ENCODE measurements at regions not wholly inside any gene's neighbourhood (a gene's known extent, or its start where the extent isn't known, plus 50 kb on each side); places are given as distances from the start of the nearest gene placed in this dataset.
A peak's percentile ranks its signal among the peaks of the same experiment; 100 is the strongest.

DNA sequence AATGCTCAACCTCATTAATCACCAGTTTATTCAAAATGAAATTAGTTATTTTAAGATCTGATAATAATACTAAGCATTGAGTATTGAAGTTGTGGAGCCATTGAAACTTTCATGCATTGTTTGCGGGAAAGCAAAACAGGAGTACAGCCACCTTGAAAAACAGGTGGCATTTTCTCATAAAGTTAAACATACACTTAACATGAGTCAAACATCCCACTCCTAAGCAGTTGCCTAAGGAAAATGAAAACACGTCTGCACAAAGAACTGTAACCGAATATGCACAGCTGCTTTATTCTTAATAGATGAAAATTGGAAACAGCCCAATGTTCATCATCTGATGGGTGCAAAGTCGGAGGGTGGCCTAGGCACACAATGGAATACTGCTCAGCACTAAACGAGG, 177.3 kb downstream of the IRX2 start:
- no peak overlapping the region for H3K27ac Mint-ChIP-seq
- Histone ChIP-seq H3K4me2 (no peak overlapping the region), H2AFZ (replicated peaks) (no peak overlapping the region), H3K4me3 (no peak overlapping the region), H3K36me3 (no peaks in the 10 kb centered on the region), H3K9ac (no peak overlapping the region), H3K27ac (no peak overlapping the region), H3K27me3 (no peaks in the 10 kb centered on the region), H3K79me2 (ENCODE audit: low read depth) (no peaks in the 10 kb centered on the region), H3F3A (ENCODE audit: low read depth) (no peaks in the 10 kb centered on the region), H4K20me1 (ENCODE audit: low read depth) (no peaks in the 10 kb centered on the region), H3K9me3 (ENCODE audit: low read depth) (no peaks in the 10 kb centered on the region), H3K4me1 (peaks cover 13% of the 10 kb centered on the region)
- H3K27me3 Mint-ChIP-seq (ENCODE audit: insufficient read depth, low read depth), result peaks cover 16% of the 10 kb centered on the region
- H3K9me3 Mint-ChIP-seq, result peaks cover 6% of the 10 kb centered on the region
- TF ChIP-seq EZH2 (IDR thresholded peaks at IDR 0.05) (no peak), EZH2phosphoT487 (IDR thresholded peaks at IDR 0.05) (no peak)
- TF ChIP-seq, protein P1, sequence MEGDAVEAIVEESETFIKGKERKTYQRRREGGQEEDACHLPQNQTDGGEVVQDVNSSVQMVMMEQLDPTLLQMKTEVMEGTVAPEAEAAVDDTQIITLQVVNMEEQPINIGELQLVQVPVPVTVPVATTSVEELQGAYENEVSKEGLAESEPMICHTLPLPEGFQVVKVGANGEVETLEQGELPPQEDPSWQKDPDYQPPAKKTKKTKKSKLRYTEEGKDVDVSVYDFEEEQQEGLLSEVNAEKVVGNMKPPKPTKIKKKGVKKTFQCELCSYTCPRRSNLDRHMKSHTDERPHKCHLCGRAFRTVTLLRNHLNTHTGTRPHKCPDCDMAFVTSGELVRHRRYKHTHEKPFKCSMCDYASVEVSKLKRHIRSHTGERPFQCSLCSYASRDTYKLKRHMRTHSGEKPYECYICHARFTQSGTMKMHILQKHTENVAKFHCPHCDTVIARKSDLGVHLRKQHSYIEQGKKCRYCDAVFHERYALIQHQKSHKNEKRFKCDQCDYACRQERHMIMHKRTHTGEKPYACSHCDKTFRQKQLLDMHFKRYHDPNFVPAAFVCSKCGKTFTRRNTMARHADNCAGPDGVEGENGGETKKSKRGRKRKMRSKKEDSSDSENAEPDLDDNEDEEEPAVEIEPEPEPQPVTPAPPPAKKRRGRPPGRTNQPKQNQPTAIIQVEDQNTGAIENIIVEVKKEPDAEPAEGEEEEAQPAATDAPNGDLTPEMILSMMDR (IDR thresholded peaks at IDR 0.05), result no peak
- no peaks in the 10 kb centered on the region for H3K36me3 Mint-ChIP-seq
- no peak for DNase-seq (ENCODE audit: low spot score)
- H3K4me3 Mint-ChIP-seq, result no peak overlapping the region
- H3K4me1 Mint-ChIP-seq, result peaks cover 41% of the 10 kb centered on the region

- Histone ChIP-seq H3K9me3 (ENCODE audit: low read depth) (no peaks in the 10 kb centered on the region), H3K79me2 (ENCODE audit: low read depth) (no peaks in the 10 kb centered on the region), H2AFZ (replicated peaks) (no peak overlapping the region), H3K4me3 (no peak overlapping the region), H4K20me1 (ENCODE audit: low read depth) (no peaks in the 10 kb centered on the region), H3K4me2 (peak overlapping the region; percentile 13), H3F3A (ENCODE audit: low read depth) (no peaks in the 10 kb centered on the region), H3K4me1 (peaks cover 11% of the 10 kb centered on the region), H3K36me3 (no peaks in the 10 kb centered on the region), H3K27me3 (no peaks in the 10 kb centered on the region), H3K9ac (no peak overlapping the region), H3K27ac (no peak overlapping the region)
- TF ChIP-seq, protein P1 (IDR thresholded peaks at IDR 0.05), result no peak
- TF ChIP-seq EZH2phosphoT487 (IDR thresholded peaks at IDR 0.05) (no peak), EZH2 (IDR thresholded peaks at IDR 0.05) (no peak)
- H3K4me1 Mint-ChIP-seq, result peaks cover 38% of the 10 kb centered on the region
- H3K27me3 Mint-ChIP-seq (ENCODE audit: insufficient read depth, low read depth), result peaks cover 10% of the 10 kb centered on the region
- H3K36me3 Mint-ChIP-seq, result no peaks in the 10 kb centered on the region
- no peak overlapping the region for H3K4me3 Mint-ChIP-seq
- H3K27ac Mint-ChIP-seq, result peak overlapping the region; percentile 38
- DNase-seq (ENCODE audit: low spot score), result peak; percentile 9
- H3K9me3 Mint-ChIP-seq, result peaks cover 20% of the 10 kb centered on the region
Observed at GRCh38 chr5:2570586-2570985, 180.9 kb downstream of the IRX2 start.

DNA sequence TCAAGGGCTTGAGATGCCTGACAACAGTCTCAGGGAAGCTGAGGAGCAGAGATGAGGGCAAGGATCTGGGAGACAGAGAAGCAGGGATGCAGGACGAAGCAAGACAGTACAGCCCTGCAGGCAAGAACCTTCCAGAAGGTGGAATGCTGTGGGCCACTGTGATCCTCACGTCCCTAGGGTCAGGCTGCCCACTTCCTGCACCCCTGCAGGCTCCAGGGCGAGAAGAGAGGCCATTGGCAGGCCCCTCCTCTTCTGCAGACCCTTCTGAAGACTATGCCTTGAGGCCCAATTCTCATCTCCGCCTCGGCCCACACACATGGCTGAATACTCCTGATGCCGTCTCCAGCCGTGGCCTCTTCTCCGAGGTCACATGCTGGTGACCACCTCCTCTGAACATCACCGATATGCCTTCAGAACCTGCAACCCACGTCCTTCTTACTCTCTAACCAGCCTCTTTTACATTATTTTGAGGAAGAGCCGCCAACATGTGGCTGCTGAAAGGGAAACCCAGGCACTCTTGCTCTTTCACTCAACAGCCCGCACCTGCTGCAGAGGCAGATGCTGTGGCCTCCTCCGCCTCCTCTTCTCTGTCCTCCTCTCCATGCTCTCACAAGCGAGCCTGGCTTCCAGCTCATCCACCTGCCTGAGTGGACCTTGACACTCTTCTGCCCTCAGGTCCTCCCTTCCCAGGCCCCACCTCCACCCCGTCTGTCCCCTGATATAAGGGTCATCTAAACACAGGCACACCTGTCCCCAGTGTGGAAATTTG, 181.5 kb downstream of the IRX2 start:
- H3K36me3 Mint-ChIP-seq, result no peaks in the 10 kb centered on the region
- peaks cover 33% of the 10 kb centered on the region for H3K4me1 Mint-ChIP-seq
- Histone ChIP-seq H3K27me3 (no peaks in the 10 kb centered on the region), H3K9me3 (ENCODE audit: low read depth) (no peaks in the 10 kb centered on the region), H3F3A (ENCODE audit: low read depth) (no peaks in the 10 kb centered on the region), H4K20me1 (ENCODE audit: low read depth) (no peaks in the 10 kb centered on the region), H3K79me2 (ENCODE audit: low read depth) (no peaks in the 10 kb centered on the region), H3K36me3 (no peaks in the 10 kb centered on the region), H2AFZ (replicated peaks) (no peak overlapping the region), H3K27ac (no peak overlapping the region), H3K4me2 (no peak overlapping the region), H3K9ac (no peak overlapping the region), H3K4me1 (peaks cover 7% of the 10 kb centered on the region), H3K4me3 (no peak overlapping the region)
- H3K9me3 Mint-ChIP-seq, result peaks cover 20% of the 10 kb centered on the region
- no peak for TF ChIP-seq EZH2phosphoT487 (IDR thresholded peaks at IDR 0.05)
- TF ChIP-seq, protein P1 (IDR thresholded peaks at IDR 0.05), result no peak
- TF ChIP-seq EZH2 (IDR thresholded peaks at IDR 0.05), result no peak
- peak overlapping the region; percentile 38 for H3K27ac Mint-ChIP-seq
- no peak overlapping the region for H3K4me3 Mint-ChIP-seq
- no peak for DNase-seq (ENCODE audit: low spot score)
- H3K27me3 Mint-ChIP-seq (ENCODE audit: insufficient read depth, low read depth), result peaks cover 10% of the 10 kb centered on the region

All from neural progenitor cell (in vitro differentiated cells).